HG02678 (cell line): ENCODE measurements at regions not wholly inside any gene's neighbourhood (a gene's known extent, or its start where the extent isn't known, plus 50 kb on each side); places are given as distances from the start of the nearest gene placed in this dataset.
A peak's percentile ranks its signal among the peaks of the same experiment; 100 is the strongest.
"Not testable (repeated sequence)": the region's sequence is repeated elsewhere in the genome, so short reads cannot be mapped to it uniquely, and the experiment has no call there.

ENCODE experiments used
- ATAC-seq: cut with Tn5 transposase; IDR thresholded peaks from one replicate; pipeline ENCODE4 v1.9.1; 2021; ENCODE audit warnings: mild to moderate bottlenecking, moderate library complexity; ENCODE audit not compliant: unreplicated experiment

GRCh38 chrX:78603908-78604307 is 55.2 kb downstream of the RTL3 start:
- no peak for ATAC-seq

- no peak for ATAC-seq
Measured at GRCh38 chrX:78595901-78596502, 63.1 kb downstream of the RTL3 start.

- ATAC-seq: no peak
Measured at GRCh38 chrX:78593701-78594100, 65.4 kb downstream of the RTL3 start.

GRCh38 chrX:78592030-78592429 is 67.1 kb downstream of the RTL3 start:
- no peak for ATAC-seq

GRCh38 chrX:78574306-78574705 is 84.8 kb downstream of the RTL3 start:
- ATAC-seq: no peak

GRCh38 chrX:78573630-78574029 is 85.5 kb downstream of the RTL3 start:
- no peak for ATAC-seq

- ATAC-seq: no peak
Measured at GRCh38 chrX:78571849-78572248, 87.3 kb downstream of the RTL3 start.

GRCh38 chrX:78555401-78555980 is 103.6 kb downstream of the RTL3 start:
- ATAC-seq: no peak

- ATAC-seq: not testable (repeated sequence)
Measured at GRCh38 chrX:78552628-78553027, 106.5 kb downstream of the RTL3 start.

- no peak for ATAC-seq
Measured at GRCh38 chrX:78548012-78548411, 111.1 kb downstream of the RTL3 start.

- ATAC-seq: no peak
Measured at GRCh38 chrX:78545233-78545632, 113.9 kb downstream of the RTL3 start.

GRCh38 chrX:78543281-78543680 is 115.8 kb downstream of the RTL3 start:
- ATAC-seq: no peak

GRCh38 chrX:78540171-78540570 is 119.0 kb downstream of the RTL3 start:
- ATAC-seq: no peak

GRCh38 chrX:78534221-78534620 is 124.9 kb downstream of the RTL3 start:
- no peak for ATAC-seq

- ATAC-seq: no peak
Measured at GRCh38 chrX:78532363-78532762, 126.8 kb downstream of the RTL3 start.

GRCh38 chrX:78527818-78528217 is 131.3 kb downstream of the RTL3 start:
- no peak for ATAC-seq

GRCh38 chrX:78527263-78527662 is 131.9 kb downstream of the RTL3 start:
- ATAC-seq: no peak

- no peak for ATAC-seq
Measured at GRCh38 chrX:78522601-78523000, 136.5 kb downstream of the RTL3 start.

- ATAC-seq: peak; percentile 89
Measured at GRCh38 chrX:78517124-78517523, 142.0 kb downstream of the RTL3 start.

GRCh38 chrX:78514852-78515251 is 144.3 kb downstream of the RTL3 start:
- no peak for ATAC-seq

GRCh38 chrX:78513971-78514738 is 145.0 kb downstream of the RTL3 start:
- no peak for ATAC-seq

- no peak for ATAC-seq
Measured at GRCh38 chrX:78506248-78506647, 152.9 kb downstream of the RTL3 start.
